ENCODE measurements at regions not wholly inside any gene's neighbourhood (a gene's known extent, or its start where the extent isn't known, plus 50 kb on each side); places are given as distances from the start of the nearest gene placed in this dataset.

- ATAC-seq: no peak
- Histone ChIP-seq H3K4me3 (no peak overlapping the region), H3K4me1 (no peaks in the 10 kb centered on the region), H3K9me3 (no peaks in the 10 kb centered on the region), H3K36me3 (no peaks in the 10 kb centered on the region), H3K27me3 (no peaks in the 10 kb centered on the region), H3K27ac (no peak overlapping the region)
- TF ChIP-seq POLR2AphosphoS5 (IDR thresholded peaks at IDR 0.05) (no peak), EP300 (IDR thresholded peaks at IDR 0.05) (no peak), POLR2A (IDR thresholded peaks at IDR 0.05) (no peak), CTCF (IDR thresholded peaks at IDR 0.05) (no peak)
- 49 to 100% methylated on average over 1 to 2 of the region's 2 CpGs for WGBS, 2 donors (ENCODE audit: low coverage in 1 of 2)
These were observed 879.9 kb upstream of the CDH2 start for GRCh38 chr18:29056800-29057199.

GRCh38 chr18:29041976-29042375 lies 865.0 kb upstream of the CDH2 start:
- Histone ChIP-seq H3K9me3 (peaks cover 0 to 6% (median 0%) of the 10 kb centered on the region in 3 donors), H3K4me1 (no peaks in the 10 kb centered on the region), H3K27ac (no peak overlapping the region), H3K36me3 (no peaks in the 10 kb centered on the region), H3K27me3 (no peaks in the 10 kb centered on the region), H3K4me3 (no peak overlapping the region)
- 80 to 100% methylated on average over 1 of the region's 1 CpG for WGBS, 2 donors (ENCODE audit: low coverage in 1 of 2)
- TF ChIP-seq EP300 (IDR thresholded peaks at IDR 0.05) (no peak), POLR2AphosphoS5 (IDR thresholded peaks at IDR 0.05) (no peak), CTCF (IDR thresholded peaks at IDR 0.05) (no peak), POLR2A (IDR thresholded peaks at IDR 0.05) (no peak)
- no peak for ATAC-seq

GRCh38 chr18:29034113-29034856 lies 857.4 kb upstream of the CDH2 start:
- WGBS, 2 donors (ENCODE audit: low coverage in 1 of 2): 81 to 92% methylated on average over 3 of the region's 3 CpGs

GRCh38 chr18:29028560-29028959 lies 851.6 kb upstream of the CDH2 start:
- no peak for ATAC-seq
- H3K27me3 ChIP-seq: no peaks in the 10 kb centered on the region

More at GRCh38 chr18:29034113-29034856, 857.4 kb upstream of the CDH2 start:
- no peak for ATAC-seq
- Histone ChIP-seq H3K4me3 (no peak overlapping the region), H3K27ac (no peak overlapping the region), H3K4me1 (no peaks in the 10 kb centered on the region), H3K27me3 (no peaks in the 10 kb centered on the region), H3K9me3 (no peaks in the 10 kb centered on the region), H3K36me3 (no peaks in the 10 kb centered on the region)
- TF ChIP-seq CTCF (IDR thresholded peaks at IDR 0.05) (no peak), EP300 (IDR thresholded peaks at IDR 0.05) (no peak), POLR2AphosphoS5 (IDR thresholded peaks at IDR 0.05) (no peak), POLR2A (IDR thresholded peaks at IDR 0.05) (no peak)

More at GRCh38 chr18:29028560-29028959, 851.6 kb upstream of the CDH2 start:
- Histone ChIP-seq H3K36me3 (no peaks in the 10 kb centered on the region), H3K27ac (no peak overlapping the region), H3K4me3 (no peak overlapping the region), H3K4me1 (no peaks in the 10 kb centered on the region), H3K9me3 (no peaks in the 10 kb centered on the region)
- TF ChIP-seq CTCF (IDR thresholded peaks at IDR 0.05): no peak
- no peak for TF ChIP-seq EP300 (IDR thresholded peaks at IDR 0.05)
- TF ChIP-seq POLR2A (IDR thresholded peaks at IDR 0.05): no peak
- TF ChIP-seq POLR2AphosphoS5 (IDR thresholded peaks at IDR 0.05): no peak
- 69% methylated on average over 1 of the region's 1 CpG; no CpG with 5 or more reads in 1 of the 2 donors for WGBS, 2 donors (ENCODE audit: low coverage in 1 of 2)
